GM12892 (cell line): ENCODE measurements at regions not wholly inside any gene's neighbourhood (a gene's known extent, or its start where the extent isn't known, plus 50 kb on each side); places are given as distances from the start of the nearest gene placed in this dataset.

ENCODE experiments used
- POLR2A ChIP-seq: IDR thresholded peaks from 2 replicates; pipeline ENCODE4 v1.6.1; 2011; ENCODE audit warnings: low read depth, low read length, control low read depth
- POLR2AphosphoS5 ChIP-seq: IDR thresholded peaks from 2 replicates; pipeline ENCODE4 v1.6.1; 2011; ENCODE audit warnings: low read depth, low read length, control low read depth
- TAF1 ChIP-seq: IDR thresholded peaks from 2 replicates; pipeline ENCODE4 v1.6.1; 2011; ENCODE audit warnings: low read depth, mild to moderate bottlenecking, control low read depth, low read length, borderline replicate concordance

- TF ChIP-seq POLR2AphosphoS5: no peak
- no peak for TF ChIP-seq POLR2A
- TF ChIP-seq TAF1: no peak
Observed at GRCh38 chr2:241924909-241925250, 55.4 kb downstream of the RTP5 start.
